Natural killer cell (primary cell): ENCODE measurements at regions not wholly inside any gene's neighbourhood (a gene's known extent, or its start where the extent isn't known, plus 50 kb on each side); places are given as distances from the start of the nearest gene placed in this dataset.

Experiments
- ATAC-seq, 3 donors: fragments of 150-1000 bp in 2 of 3; fragments of 200-7000 bp in 1 of 3; cut with Tn5 transposase; 1 replicate in 1 of 3; 2 replicates in 2 of 3; pipeline ENCODE4 v1.10.0; 2021; ENCODE audit warnings: mild to moderate bottlenecking in 2 of 3, moderate library complexity in 2 of 3
- DNase-seq, 2 donors: peaks; one replicate each; pipeline versions ENCODE4 v3.0.0 to v3.0.0-alpha.2; 2013 to 2021; ENCODE audit warnings: mixed read lengths in 1 of 2
- H3K27ac ChIP-seq: one replicate; pipeline ENCODE4 v1.5.1; 2013; ENCODE audit warnings: mild to moderate bottlenecking, low read length
- H3K27me3 ChIP-seq: one replicate; pipeline ENCODE4 v1.6.1; 2013; ENCODE audit warnings: low read length; ENCODE audit not compliant: control insufficient read depth, insufficient read depth
- H3K36me3 ChIP-seq: one replicate; pipeline ENCODE4 v1.6.1; 2013; ENCODE audit warnings: low read length; ENCODE audit not compliant: control insufficient read depth, insufficient read depth
- H3K4me1 ChIP-seq: one replicate; pipeline ENCODE4 v1.6.1; 2013; ENCODE audit warnings: low read length; ENCODE audit not compliant: control insufficient read depth, insufficient read depth
- H3K4me3 ChIP-seq: one replicate; pipeline ENCODE4 v1.5.1; 2013; ENCODE audit warnings: low read length
- H3K9me3 ChIP-seq: one replicate; pipeline ENCODE4 v1.6.1; 2013; ENCODE audit warnings: low read length; ENCODE audit not compliant: control insufficient read depth, insufficient read depth
- H3K27ac Mint-ChIP-seq, 2 donors: one replicate each; pipeline ENCODE4 v1.8.0; 2022; ENCODE audit warnings: mild to moderate bottlenecking in 2 of 2, mixed read lengths in 2 of 2, moderate library complexity in 1 of 2
- H3K27me3 Mint-ChIP-seq, 2 donors: one replicate each; pipeline ENCODE4 v1.8.0; 2022; ENCODE audit warnings: low read depth in 2 of 2, mixed read lengths in 2 of 2
- H3K36me3 Mint-ChIP-seq: one replicate; pipeline ENCODE4 v1.8.0; 2022; ENCODE audit warnings: mixed read lengths
- H3K4me1 Mint-ChIP-seq, 2 donors: one replicate each; pipeline ENCODE4 v1.8.0; 2022; ENCODE audit warnings: mixed read lengths in 2 of 2
- H3K4me3 Mint-ChIP-seq: one replicate; pipeline ENCODE4 v1.8.0; 2022; ENCODE audit warnings: mild to moderate bottlenecking, moderate library complexity, mixed read lengths
- H3K9me3 Mint-ChIP-seq, 2 donors: one replicate each; pipeline ENCODE4 v1.8.0; 2022; ENCODE audit warnings: mixed read lengths in 2 of 2
- CTCF ChIP-seq: fragments of 200-600 bp; IDR thresholded peaks from one replicate; pipeline ENCODE4 v1.8.0; 2022; ENCODE audit warnings: antibody characterized with exemption
- WGBS: methylation state at CpG from one replicate; pipeline ENCODE4 v1.1.7; 2013; ENCODE audit warnings: missing lambda C conversion rate; ENCODE audit not compliant: insufficient coverage; 5-methylcytosine and 5-hydroxymethylcytosine counted together
- intact Hi-C: fragments of 100-400 bp; cut with micrococcal nuclease; formaldehyde crosslinking; loops from one replicate; pipeline ENCODE4 v1.14.2; 2022

GRCh38 chr20:20815711-20816455, 103.4 kb upstream of the RALGAPA2 start:
- Mint-ChIP-seq H3K4me1 (peaks cover 0 to 4% of the 10 kb centered on the region in 2 donors), H3K27me3 (peaks cover 0 to 6% of the 10 kb centered on the region in 2 donors), H3K36me3 (no peaks in the 10 kb centered on the region), H3K4me3 (no peak overlapping the region), H3K9me3 (no peaks in the 10 kb centered on the region), H3K27ac (no peak overlapping the region)
- TF ChIP-seq CTCF = no peak
- no peak overlapping the region for H3K4me3 ChIP-seq
- H3K27ac ChIP-seq = no peak overlapping the region
- H3K36me3 ChIP-seq = no peaks in the 10 kb centered on the region
- WGBS = 98% methylated on average over 4 of the region's 4 CpGs
- ATAC-seq (no peak), DNase-seq (no peak)
- H3K4me1 ChIP-seq = no peaks in the 10 kb centered on the region
- no peaks in the 10 kb centered on the region for H3K27me3 ChIP-seq
- intact Hi-C loops = no loop called here
- H3K9me3 ChIP-seq = no peaks in the 10 kb centered on the region

- H3K27me3 ChIP-seq = no peaks in the 10 kb centered on the region
- no peaks in the 10 kb centered on the region for H3K36me3 ChIP-seq
- no peaks in the 10 kb centered on the region for H3K9me3 ChIP-seq
- WGBS = 97% methylated on average over 4 of the region's 4 CpGs
- H3K27ac ChIP-seq = no peak overlapping the region
- no peak for ATAC-seq
- H3K4me1 Mint-ChIP-seq = peaks cover 0 to 4% of the 10 kb centered on the region in 2 donors
- TF ChIP-seq CTCF = no peak
- no peak for DNase-seq
- H3K36me3 Mint-ChIP-seq = no peaks in the 10 kb centered on the region
- peaks cover 0 to 3% of the 10 kb centered on the region in 2 donors for H3K27me3 Mint-ChIP-seq
- H3K4me1 ChIP-seq = no peaks in the 10 kb centered on the region
- H3K9me3 Mint-ChIP-seq = no peaks in the 10 kb centered on the region
- H3K4me3 Mint-ChIP-seq = no peak overlapping the region
- no peak overlapping the region for H3K27ac Mint-ChIP-seq
- H3K4me3 ChIP-seq = no peak overlapping the region
- intact Hi-C loops = no loop called here
Measured at GRCh38 chr20:20814685-20815084, 102.2 kb upstream of the RALGAPA2 start.

- Mint-ChIP-seq H3K4me3 (no peak overlapping the region), H3K27ac (no peak overlapping the region), H3K36me3 (no peaks in the 10 kb centered on the region), H3K27me3 (peaks cover 0 to 3% of the 10 kb centered on the region in 2 donors), H3K9me3 (no peaks in the 10 kb centered on the region), H3K4me1 (peaks cover 0 to 4% of the 10 kb centered on the region in 2 donors)
- 91% methylated on average over 5 of the region's 5 CpGs for WGBS
- Histone ChIP-seq H3K9me3 (no peaks in the 10 kb centered on the region), H3K4me3 (no peak overlapping the region), H3K27me3 (no peaks in the 10 kb centered on the region), H3K4me1 (no peaks in the 10 kb centered on the region), H3K27ac (no peak overlapping the region), H3K36me3 (no peaks in the 10 kb centered on the region)
- DNase-seq (no peak), ATAC-seq (no peak)
- intact Hi-C loops = no loop called here
- no peak for TF ChIP-seq CTCF
Measured at GRCh38 chr20:20812136-20812535, 99.7 kb upstream of the RALGAPA2 start.

GRCh38 chr20:20808016-20808415, 95.6 kb upstream of the RALGAPA2 start:
- H3K27me3 Mint-ChIP-seq = peaks cover 0 to 3% of the 10 kb centered on the region in 2 donors

More at GRCh38 chr20:20808016-20808415, 95.6 kb upstream of the RALGAPA2 start:
- H3K27ac Mint-ChIP-seq = no peak overlapping the region
- no peak for TF ChIP-seq CTCF
- no peak for DNase-seq
- Histone ChIP-seq H3K4me1 (no peaks in the 10 kb centered on the region), H3K27ac (no peak overlapping the region), H3K27me3 (no peaks in the 10 kb centered on the region), H3K4me3 (no peak overlapping the region), H3K36me3 (no peaks in the 10 kb centered on the region), H3K9me3 (no peaks in the 10 kb centered on the region)
- ATAC-seq = no peak
- 3% methylated on average over 2 of the region's 4 CpGs for WGBS
- no peaks in the 10 kb centered on the region for H3K36me3 Mint-ChIP-seq
- no peaks in the 10 kb centered on the region for H3K9me3 Mint-ChIP-seq
- intact Hi-C loops = no loop called here
- no peaks in the 10 kb centered on the region for H3K4me1 Mint-ChIP-seq
- no peak overlapping the region for H3K4me3 Mint-ChIP-seq
